ENCODE measurements at regions not wholly inside any gene's neighbourhood (a gene's known extent, or its start where the extent isn't known, plus 50 kb on each side); places are given as distances from the start of the nearest gene placed in this dataset.

DNA sequence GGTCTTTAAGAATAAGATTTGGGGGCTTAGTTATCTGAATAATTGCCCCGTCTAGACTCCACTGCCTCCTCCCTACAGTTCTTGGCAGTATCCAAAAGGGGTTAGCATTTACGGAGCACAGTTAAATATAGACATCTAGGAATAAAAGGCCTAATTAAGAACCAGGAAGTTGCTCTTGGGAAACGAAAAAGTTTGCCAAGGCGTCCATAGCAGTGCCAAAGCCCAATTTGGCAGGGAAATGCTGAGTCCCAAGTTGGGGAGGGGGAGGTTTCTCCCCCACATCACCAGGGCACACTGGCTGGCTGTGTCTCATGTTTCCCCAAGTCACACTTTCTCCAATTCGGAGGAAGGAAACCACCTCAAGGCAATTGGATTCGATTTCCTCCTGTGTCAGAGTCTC, 338.7 kb downstream of the FBXW7 start:
- intact Hi-C loops (cut with micrococcal nuclease; ENCODE audit: unreplicated experiment), result no loop called here
- no peaks in the 10 kb centered on the region for H3K9me2 ChIP-seq (ENCODE audit: insufficient read depth, low read length)
- no peak overlapping the region for H3K4me3 ChIP-seq (ENCODE audit: low read depth, low read length, poor library complexity, severe bottlenecking)
- no peak overlapping the region for H3K27ac ChIP-seq (ENCODE audit: low read depth, low read length, poor library complexity, severe bottlenecking)
- H3K4me1 ChIP-seq (ENCODE audit: insufficient read depth, low read length, poor library complexity, severe bottlenecking), result no peaks in the 10 kb centered on the region
- H2AFZ ChIP-seq (ENCODE audit: low read length), result no peak overlapping the region
- BruUV-seq (replicated peaks), result no TSS peak
- ChIA-PET POLR2A (no interaction called here), CTCF (ENCODE audit: unreplicated experiment) (no interaction called here)
- TF ChIP-seq EZH2phosphoT487 (IDR thresholded peaks at IDR 0.05; ENCODE audit: borderline replicate concordance, low read depth, low read length), result no peak
- no peak for TF ChIP-seq CTCF (conservative IDR thresholded peaks at IDR 0.05; ENCODE audit: low read length)
- H3K9me3 ChIP-seq (ENCODE audit: low read length), result no peaks in the 10 kb centered on the region
- no peaks in the 10 kb centered on the region for H4K20me1 ChIP-seq (ENCODE audit: insufficient read depth, low read length)
- DNase-seq (ENCODE audit: low spot score), result no peak
- H3K4me2 ChIP-seq (ENCODE audit: low read length), result no peak overlapping the region
- no peaks in the 10 kb centered on the region for H3K36me3 ChIP-seq (ENCODE audit: insufficient read depth, low read length)
- H3K79me2 ChIP-seq (ENCODE audit: insufficient read depth, low read depth, low read length), result no peaks in the 10 kb centered on the region

DNA sequence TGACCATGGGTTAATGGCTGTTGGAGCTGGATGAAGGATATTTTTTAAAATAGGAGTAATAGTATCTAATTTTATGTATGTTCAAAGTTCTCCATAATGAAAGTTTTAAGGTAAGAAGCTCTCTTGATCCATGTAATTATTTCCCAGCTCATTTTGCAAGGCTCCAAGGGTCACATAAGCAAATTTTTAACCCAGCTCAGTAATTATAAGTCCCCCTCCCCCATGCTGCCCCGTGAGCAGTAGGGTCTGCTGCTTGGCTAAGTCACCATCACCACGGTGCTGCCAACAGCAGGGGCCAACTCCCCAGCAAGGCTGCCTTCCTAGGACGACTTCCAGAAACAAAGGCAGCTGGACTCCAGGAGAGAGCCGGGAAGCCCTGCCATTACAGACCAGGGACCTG, 340.0 kb downstream of the FBXW7 start:
- Histone ChIP-seq H3K4me1 (ENCODE audit: insufficient read depth, low read length, poor library complexity, severe bottlenecking) (no peaks in the 10 kb centered on the region), H3K27ac (ENCODE audit: low read depth, low read length, poor library complexity, severe bottlenecking) (no peak overlapping the region), H3K4me2 (ENCODE audit: low read length) (no peak overlapping the region), H3K4me3 (ENCODE audit: low read depth, low read length, poor library complexity, severe bottlenecking) (no peak overlapping the region), H3K9me3 (ENCODE audit: low read length) (no peaks in the 10 kb centered on the region), H3K79me2 (ENCODE audit: insufficient read depth, low read depth, low read length) (no peaks in the 10 kb centered on the region), H3K36me3 (ENCODE audit: insufficient read depth, low read length) (no peaks in the 10 kb centered on the region), H4K20me1 (ENCODE audit: insufficient read depth, low read length) (no peaks in the 10 kb centered on the region), H2AFZ (ENCODE audit: low read length) (no peak overlapping the region), H3K9me2 (ENCODE audit: insufficient read depth, low read length) (no peaks in the 10 kb centered on the region)
- TF ChIP-seq CTCF (conservative IDR thresholded peaks at IDR 0.05; ENCODE audit: low read length) (no peak), EZH2phosphoT487 (IDR thresholded peaks at IDR 0.05; ENCODE audit: borderline replicate concordance, low read depth, low read length) (no peak)
- DNase-seq (ENCODE audit: low spot score), result no peak
- CTCF ChIA-PET (ENCODE audit: unreplicated experiment), result no interaction called here
- intact Hi-C loops (cut with micrococcal nuclease; ENCODE audit: unreplicated experiment), result no loop called here
- POLR2A ChIA-PET, result interaction anchor here (0.6 to 0.7 kb wide), 2 partner anchors 384 to 735 kb away, joined by 3 read pairs; no protein-coding TSS in a partner anchor
- no TSS peak for BruUV-seq (replicated peaks)

GRCh38 chr4:152193059-152193458, 342.8 kb downstream of the FBXW7 start:
- TF ChIP-seq CTCF (conservative IDR thresholded peaks at IDR 0.05; ENCODE audit: low read length) (no peak), EZH2phosphoT487 (IDR thresholded peaks at IDR 0.05; ENCODE audit: borderline replicate concordance, low read depth, low read length) (no peak)
- ChIA-PET POLR2A (no interaction called here), CTCF (ENCODE audit: unreplicated experiment) (no interaction called here)
- Histone ChIP-seq H3K4me2 (ENCODE audit: low read length) (no peak overlapping the region), H3K9me2 (ENCODE audit: insufficient read depth, low read length) (no peaks in the 10 kb centered on the region), H4K20me1 (ENCODE audit: insufficient read depth, low read length) (no peaks in the 10 kb centered on the region), H3K4me3 (ENCODE audit: low read depth, low read length, poor library complexity, severe bottlenecking) (no peak overlapping the region), H2AFZ (ENCODE audit: low read length) (no peak overlapping the region), H3K36me3 (ENCODE audit: insufficient read depth, low read length) (no peaks in the 10 kb centered on the region), H3K4me1 (ENCODE audit: insufficient read depth, low read length, poor library complexity, severe bottlenecking) (peaks cover 14% of the 10 kb centered on the region), H3K27ac (ENCODE audit: low read depth, low read length, poor library complexity, severe bottlenecking) (no peak overlapping the region), H3K79me2 (ENCODE audit: insufficient read depth, low read depth, low read length) (no peaks in the 10 kb centered on the region), H3K9me3 (ENCODE audit: low read length) (no peaks in the 10 kb centered on the region)
- no TSS peak for BruUV-seq (replicated peaks)
- intact Hi-C loops (cut with micrococcal nuclease; ENCODE audit: unreplicated experiment), result no loop called here
- no peak for DNase-seq (ENCODE audit: low spot score)

Measured in OCI-LY7 (cell line).